Nephron progenitor cell (in vitro differentiated cells): ENCODE measurements at regions not wholly inside any gene's neighbourhood (a gene's known extent, or its start where the extent isn't known, plus 50 kb on each side); places are given as distances from the start of the nearest gene placed in this dataset.

ENCODE experiments used
- DNase-seq: peaks from one replicate; pipeline ENCODE4 v3.0.0; 2021
- H3K27ac Mint-ChIP-seq: 2 replicates; pipeline ENCODE4 v1.8.0; 2021; ENCODE audit warnings: mild to moderate bottlenecking, moderate library complexity, mixed read lengths
- H3K27me3 Mint-ChIP-seq: 2 replicates; pipeline ENCODE4 v1.8.0; 2021; ENCODE audit warnings: mild to moderate bottlenecking, low read depth, mixed read lengths; ENCODE audit not compliant: poor library complexity
- H3K36me3 Mint-ChIP-seq: 2 replicates; pipeline ENCODE4 v1.8.0; 2021; ENCODE audit warnings: low read depth, mixed read lengths
- H3K4me1 Mint-ChIP-seq: 2 replicates; pipeline ENCODE4 v1.8.0; 2021; ENCODE audit warnings: mixed read lengths
- H3K4me3 Mint-ChIP-seq: 2 replicates; pipeline ENCODE4 v1.8.0; 2021; ENCODE audit warnings: mild to moderate bottlenecking, moderate library complexity, mixed read lengths
- H3K9me3 Mint-ChIP-seq: 2 replicates; pipeline ENCODE4 v1.8.0; 2021; ENCODE audit warnings: mild to moderate bottlenecking, moderate library complexity, mixed read lengths
- CTCF ChIP-seq: fragments of 200-600 bp; sonication (generic); IDR thresholded peaks from 2 replicates; pipeline ENCODE4 v1.5.0; 2021; ENCODE audit warnings: antibody characterized with exemption

GRCh38 chr10:53682885-53683284, 910.3 kb upstream of the MBL2 start:
- DNase-seq, result no peak
- Mint-ChIP-seq H3K27ac (no peak overlapping the region), H3K9me3 (no peaks in the 10 kb centered on the region), H3K36me3 (no peaks in the 10 kb centered on the region), H3K27me3 (no peaks in the 10 kb centered on the region), H3K4me1 (no peaks in the 10 kb centered on the region), H3K4me3 (no peak overlapping the region)
- no peak for TF ChIP-seq CTCF

- peak overlapping the region; percentile 76 for H3K27ac Mint-ChIP-seq
- no peak for DNase-seq
- no peak overlapping the region for H3K4me3 Mint-ChIP-seq
- no peaks in the 10 kb centered on the region for H3K4me1 Mint-ChIP-seq
- no peak for TF ChIP-seq CTCF
- no peaks in the 10 kb centered on the region for H3K9me3 Mint-ChIP-seq
- no peaks in the 10 kb centered on the region for H3K36me3 Mint-ChIP-seq
- no peaks in the 10 kb centered on the region for H3K27me3 Mint-ChIP-seq
Measured at GRCh38 chr10:53682458-53682857, 909.9 kb upstream of the MBL2 start.

GRCh38 chr10:53679666-53680065, 907.1 kb upstream of the MBL2 start:
- no peak overlapping the region for H3K27ac Mint-ChIP-seq
- H3K27me3 Mint-ChIP-seq, result no peaks in the 10 kb centered on the region
- no peaks in the 10 kb centered on the region for H3K4me1 Mint-ChIP-seq
- TF ChIP-seq CTCF, result no peak
- H3K4me3 Mint-ChIP-seq, result no peak overlapping the region
- no peak for DNase-seq
- no peaks in the 10 kb centered on the region for H3K36me3 Mint-ChIP-seq
- H3K9me3 Mint-ChIP-seq, result no peaks in the 10 kb centered on the region

GRCh38 chr10:53675177-53675576, 902.6 kb upstream of the MBL2 start:
- Mint-ChIP-seq H3K9me3 (peaks cover 6% of the 10 kb centered on the region), H3K4me1 (no peaks in the 10 kb centered on the region), H3K4me3 (no peak overlapping the region), H3K27ac (no peak overlapping the region), H3K27me3 (no peaks in the 10 kb centered on the region), H3K36me3 (no peaks in the 10 kb centered on the region)
- TF ChIP-seq CTCF, result no peak
- DNase-seq, result no peak

- peaks cover 13% of the 10 kb centered on the region for H3K4me1 Mint-ChIP-seq
- H3K4me3 Mint-ChIP-seq, result no peak overlapping the region
- no peaks in the 10 kb centered on the region for H3K27me3 Mint-ChIP-seq
- H3K36me3 Mint-ChIP-seq, result no peaks in the 10 kb centered on the region
- no peak for DNase-seq
- no peak overlapping the region for H3K27ac Mint-ChIP-seq
- peaks cover 44% of the 10 kb centered on the region for H3K9me3 Mint-ChIP-seq
- TF ChIP-seq CTCF, result no peak
Measured at GRCh38 chr10:53667063-53667462, 894.5 kb upstream of the MBL2 start.

- peak overlapping the region; percentile 33 for H3K27ac Mint-ChIP-seq
- peak; percentile 9 for DNase-seq
- H3K36me3 Mint-ChIP-seq, result no peaks in the 10 kb centered on the region
- H3K9me3 Mint-ChIP-seq, result peaks cover 31% of the 10 kb centered on the region
- H3K4me1 Mint-ChIP-seq, result peaks cover 13% of the 10 kb centered on the region
- no peak overlapping the region for H3K4me3 Mint-ChIP-seq
- TF ChIP-seq CTCF, result no peak
- no peaks in the 10 kb centered on the region for H3K27me3 Mint-ChIP-seq
Measured at GRCh38 chr10:53664282-53665019, 891.9 kb upstream of the MBL2 start.
